ENCODE measurements at regions not wholly inside any gene's neighbourhood (a gene's known extent, or its start where the extent isn't known, plus 50 kb on each side); places are given as distances from the start of the nearest gene placed in this dataset.

- H3K27me3 ChIP-seq (ENCODE audit: low read depth) = no peaks in the 10 kb centered on the region
- TF ChIP-seq, protein P1, sequence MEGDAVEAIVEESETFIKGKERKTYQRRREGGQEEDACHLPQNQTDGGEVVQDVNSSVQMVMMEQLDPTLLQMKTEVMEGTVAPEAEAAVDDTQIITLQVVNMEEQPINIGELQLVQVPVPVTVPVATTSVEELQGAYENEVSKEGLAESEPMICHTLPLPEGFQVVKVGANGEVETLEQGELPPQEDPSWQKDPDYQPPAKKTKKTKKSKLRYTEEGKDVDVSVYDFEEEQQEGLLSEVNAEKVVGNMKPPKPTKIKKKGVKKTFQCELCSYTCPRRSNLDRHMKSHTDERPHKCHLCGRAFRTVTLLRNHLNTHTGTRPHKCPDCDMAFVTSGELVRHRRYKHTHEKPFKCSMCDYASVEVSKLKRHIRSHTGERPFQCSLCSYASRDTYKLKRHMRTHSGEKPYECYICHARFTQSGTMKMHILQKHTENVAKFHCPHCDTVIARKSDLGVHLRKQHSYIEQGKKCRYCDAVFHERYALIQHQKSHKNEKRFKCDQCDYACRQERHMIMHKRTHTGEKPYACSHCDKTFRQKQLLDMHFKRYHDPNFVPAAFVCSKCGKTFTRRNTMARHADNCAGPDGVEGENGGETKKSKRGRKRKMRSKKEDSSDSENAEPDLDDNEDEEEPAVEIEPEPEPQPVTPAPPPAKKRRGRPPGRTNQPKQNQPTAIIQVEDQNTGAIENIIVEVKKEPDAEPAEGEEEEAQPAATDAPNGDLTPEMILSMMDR (IDR thresholded peaks at IDR 0.05) = no peak
- ATAC-seq (no peak), DNase-seq (no peak)
- H3K9me3 ChIP-seq = no peaks in the 10 kb centered on the region
- intact Hi-C loops (cut with DNase I) = no loop called here
- H3K4me1 ChIP-seq = no peaks in the 10 kb centered on the region
- H3K36me3 ChIP-seq = no peaks in the 10 kb centered on the region
- H3K4me3 ChIP-seq = no peak overlapping the region
- H3K27ac ChIP-seq = no peak overlapping the region
These were observed 107.6 kb upstream of the ZBTB20 start for GRCh38 chr3:115254492-115255196.

DNA sequence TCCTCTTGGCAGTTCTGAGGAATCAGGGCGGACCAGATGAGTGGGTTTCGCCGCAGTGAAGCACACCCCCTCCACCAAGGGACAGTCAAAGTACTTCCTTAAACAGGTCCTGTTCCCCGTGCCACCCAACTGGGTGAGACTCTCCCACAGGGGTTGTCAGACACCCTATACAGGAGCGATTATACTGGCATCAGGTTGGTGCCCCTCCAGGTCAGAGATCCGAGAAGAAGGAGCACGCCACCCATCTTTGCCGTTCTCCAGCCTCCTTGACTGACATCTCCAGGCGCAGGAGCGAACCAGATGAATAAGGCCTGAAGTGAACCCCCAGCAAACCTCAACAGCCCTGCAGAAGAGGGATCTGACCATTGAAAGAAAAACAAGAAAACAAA lies 108.1 kb upstream of the ZBTB20 start:
- DNase-seq (no peak), ATAC-seq (no peak)
- no peak overlapping the region for H3K4me3 ChIP-seq
- no peaks in the 10 kb centered on the region for H3K9me3 ChIP-seq
- TF ChIP-seq, protein P1 (IDR thresholded peaks at IDR 0.05) = no peak
- H3K27me3 ChIP-seq (ENCODE audit: low read depth) = no peaks in the 10 kb centered on the region
- no peak overlapping the region for H3K27ac ChIP-seq
- no peaks in the 10 kb centered on the region for H3K4me1 ChIP-seq
- intact Hi-C loops (cut with DNase I) = no loop called here
- H3K36me3 ChIP-seq = no peaks in the 10 kb centered on the region

- Histone ChIP-seq H3K9me3 (no peaks in the 10 kb centered on the region), H3K27me3 (ENCODE audit: low read depth) (no peaks in the 10 kb centered on the region), H3K4me3 (no peak overlapping the region), H3K27ac (no peak overlapping the region), H3K36me3 (no peaks in the 10 kb centered on the region), H3K4me1 (no peaks in the 10 kb centered on the region)
- ATAC-seq = no peak
- intact Hi-C loops (cut with DNase I) = no loop called here
- TF ChIP-seq, protein P1 (IDR thresholded peaks at IDR 0.05) = no peak
- DNase-seq = no peak
These were observed 123.8 kb upstream of the ZBTB20 start for GRCh38 chr3:115270849-115271248.

- no peaks in the 10 kb centered on the region for H3K27me3 ChIP-seq (ENCODE audit: low read depth)
- H3K4me3 ChIP-seq = no peak overlapping the region
- ATAC-seq = no peak
- H3K9me3 ChIP-seq = no peaks in the 10 kb centered on the region
- H3K4me1 ChIP-seq = no peaks in the 10 kb centered on the region
- TF ChIP-seq, protein P1 (IDR thresholded peaks at IDR 0.05) = no peak
- intact Hi-C loops (cut with DNase I) = no loop called here
- no peak for DNase-seq
- no peaks in the 10 kb centered on the region for H3K36me3 ChIP-seq
- H3K27ac ChIP-seq = no peak overlapping the region
These were observed 125.1 kb upstream of the ZBTB20 start for GRCh38 chr3:115272036-115272824.

DNA sequence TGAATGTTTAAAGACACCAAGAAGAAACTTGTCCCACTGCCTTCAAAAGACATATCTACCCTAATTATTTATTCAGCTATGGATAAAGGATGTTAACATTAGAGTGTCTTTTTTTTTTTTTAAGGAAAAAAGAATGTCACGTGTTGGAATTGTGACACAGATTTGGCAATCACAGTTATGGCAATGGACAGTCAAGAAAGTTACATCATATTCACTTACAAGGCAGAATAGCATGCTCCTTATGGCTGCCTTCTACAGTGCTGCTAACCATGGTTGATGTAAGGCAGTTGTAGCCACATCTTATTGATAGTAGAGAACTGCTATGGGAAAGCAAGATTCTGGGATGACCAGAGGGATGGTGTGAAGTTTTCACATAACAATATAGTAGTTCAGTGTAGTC lies 128.8 kb upstream of the ZBTB20 start:
- Histone ChIP-seq H3K27me3 (ENCODE audit: low read depth) (no peaks in the 10 kb centered on the region), H3K27ac (no peak overlapping the region), H3K4me1 (peaks cover 8% of the 10 kb centered on the region), H3K4me3 (no peak overlapping the region), H3K9me3 (no peaks in the 10 kb centered on the region), H3K36me3 (no peaks in the 10 kb centered on the region)
- TF ChIP-seq, protein P1 (IDR thresholded peaks at IDR 0.05) = no peak
- DNase-seq (no peak), ATAC-seq (no peak)
- intact Hi-C loops (cut with DNase I) = no loop called here

All from lower lobe of right lung (tissue), 2 donors.